Jurkat, Clone E6-1 (cell line): ENCODE measurements at regions not wholly inside any gene's neighbourhood (a gene's known extent, or its start where the extent isn't known, plus 50 kb on each side); places are given as distances from the start of the nearest gene placed in this dataset.
"Not testable (repeated sequence)": the region's sequence is repeated elsewhere in the genome, so short reads cannot be mapped to it uniquely, and the experiment has no call there.

ENCODE experiments used
- DNase-seq: peaks from one replicate; pipeline ENCODE4 v3.0.0-alpha.2; 2011; ENCODE audit warnings: low read depth, low spot score
- H3K4me3 ChIP-seq: 2 replicates; pipeline ENCODE4 v1.5.1; 2011; ENCODE audit warnings: mild to moderate bottlenecking, low read length, control low read depth, moderate library complexity

GRCh38 chr13:50283017-50283416, 267.8 kb downstream of the KCNRG start:
- DNase-seq: no peak
- no peak overlapping the region for H3K4me3 ChIP-seq

GRCh38 chr13:50284540-50284939, 269.3 kb downstream of the KCNRG start:
- DNase-seq: no peak
- no peak overlapping the region for H3K4me3 ChIP-seq

DNA sequence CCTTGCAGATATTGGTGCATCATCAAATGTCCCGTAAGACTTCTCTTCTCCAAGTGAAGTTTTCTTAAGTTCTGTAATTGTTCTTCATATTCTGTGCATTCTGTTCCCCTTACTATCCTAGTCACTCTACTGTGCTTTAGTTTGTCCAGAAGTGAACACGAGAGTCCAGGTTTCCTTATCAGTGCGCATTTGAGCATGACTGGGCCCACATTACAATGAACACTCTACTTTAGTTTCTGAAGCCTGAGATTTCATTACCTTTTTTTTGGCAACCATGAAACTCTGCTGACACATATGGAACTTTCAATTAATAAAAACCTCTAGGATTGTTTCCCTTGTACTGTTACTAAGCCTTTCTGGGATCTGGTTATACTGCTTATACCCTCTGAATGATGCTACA, 270.0 kb downstream of the KCNRG start:
- DNase-seq: no peak
- no peak overlapping the region for H3K4me3 ChIP-seq

GRCh38 chr13:50286324-50286723, 271.1 kb downstream of the KCNRG start:
- DNase-seq: no peak
- no peak overlapping the region for H3K4me3 ChIP-seq

- no peak for DNase-seq
- no peak overlapping the region for H3K4me3 ChIP-seq
Measured at GRCh38 chr13:50290186-50290585, 274.9 kb downstream of the KCNRG start.

DNA sequence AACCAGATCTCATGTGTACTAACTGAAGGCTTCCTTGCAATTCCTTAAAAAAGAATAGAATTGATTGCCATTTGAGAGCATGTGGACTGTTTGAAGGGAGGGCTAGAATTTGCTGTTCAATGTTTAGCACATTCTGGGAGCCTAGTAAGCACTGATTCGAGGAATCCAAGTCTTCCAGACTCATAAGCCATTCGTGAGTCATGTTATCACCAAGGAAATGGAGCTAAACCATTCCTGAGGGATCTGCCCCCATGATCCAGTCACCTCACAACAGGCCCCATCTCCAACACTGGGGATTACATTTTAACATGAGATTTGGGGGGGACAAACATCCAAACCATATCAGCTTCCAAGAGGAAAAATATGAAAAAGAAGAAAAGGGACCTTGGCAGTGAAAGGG, 276.4 kb downstream of the KCNRG start:
- DNase-seq: no peak
- no peak overlapping the region for H3K4me3 ChIP-seq

GRCh38 chr13:50292081-50292480, 276.8 kb downstream of the KCNRG start:
- no peak overlapping the region for H3K4me3 ChIP-seq
- DNase-seq: no peak

GRCh38 chr13:50294425-50294824, 279.2 kb downstream of the KCNRG start:
- DNase-seq, H3K4me3 ChIP-seq: not testable (repeated sequence)

GRCh38 chr13:50299546-50300249, 284.5 kb downstream of the KCNRG start:
- no peak overlapping the region for H3K4me3 ChIP-seq
- no peak for DNase-seq

GRCh38 chr13:50303963-50304721, 288.9 kb downstream of the KCNRG start:
- no peak for DNase-seq
- no peak overlapping the region for H3K4me3 ChIP-seq

GRCh38 chr13:50306156-50306555, 290.9 kb downstream of the KCNRG start:
- no peak overlapping the region for H3K4me3 ChIP-seq
- no peak for DNase-seq

DNA sequence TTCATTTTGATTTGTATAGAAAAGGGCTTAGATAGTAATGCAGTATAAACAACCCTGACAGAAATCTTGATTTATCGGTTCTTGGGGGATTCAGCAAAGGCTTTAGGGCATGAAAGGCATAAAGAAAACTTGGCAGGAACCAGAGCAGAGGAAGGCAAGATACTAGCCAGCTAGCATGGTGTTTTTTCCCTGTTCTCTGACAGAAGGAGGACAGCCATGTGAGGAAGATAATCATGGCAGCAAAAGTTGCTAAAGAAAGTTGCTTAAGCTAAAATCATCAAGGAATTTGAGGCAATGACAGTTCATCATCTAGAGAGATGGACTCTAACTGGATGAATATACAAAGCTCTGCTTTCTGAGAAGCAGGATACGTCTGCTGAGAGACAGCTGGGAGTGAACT, 294.1 kb downstream of the KCNRG start:
- H3K4me3 ChIP-seq: no peak overlapping the region
- DNase-seq: no peak

GRCh38 chr13:50309882-50310594, 294.8 kb downstream of the KCNRG start:
- H3K4me3 ChIP-seq: peak overlapping the region; percentile 11; the same call in 1 of the 2 replicates
- DNase-seq: peak; percentile 70

DNA sequence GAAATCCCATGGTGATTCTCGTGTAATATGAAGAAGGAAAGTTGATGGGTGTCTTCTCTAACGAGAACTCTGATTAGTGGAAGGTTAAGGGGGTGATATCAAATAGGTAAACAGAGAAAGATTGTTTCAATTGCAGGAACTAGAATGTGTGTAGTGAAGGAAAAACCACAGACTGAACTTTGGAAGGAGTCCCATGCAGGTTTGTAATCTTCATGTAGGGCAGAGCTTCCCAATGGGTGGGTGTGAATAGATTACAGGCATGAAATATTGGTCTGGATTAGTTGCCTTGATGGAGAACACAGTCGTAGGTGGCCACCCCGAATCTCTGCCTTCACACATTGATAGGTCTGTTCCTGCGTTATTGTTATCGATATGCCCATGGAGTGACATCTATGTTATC, 295.5 kb downstream of the KCNRG start:
- no peak overlapping the region for H3K4me3 ChIP-seq
- no peak for DNase-seq

- no peak overlapping the region for H3K4me3 ChIP-seq
- peak; percentile 60 for DNase-seq
Measured at GRCh38 chr13:50318887-50319286, 303.6 kb downstream of the KCNRG start.

GRCh38 chr13:50319635-50320255, 304.5 kb downstream of the KCNRG start:
- H3K4me3 ChIP-seq: no peak overlapping the region
- peak; percentile 94 for DNase-seq

- H3K4me3 ChIP-seq: no peak overlapping the region
- no peak for DNase-seq
Measured at GRCh38 chr13:50320271-50320862, 305.1 kb downstream of the KCNRG start.

DNA sequence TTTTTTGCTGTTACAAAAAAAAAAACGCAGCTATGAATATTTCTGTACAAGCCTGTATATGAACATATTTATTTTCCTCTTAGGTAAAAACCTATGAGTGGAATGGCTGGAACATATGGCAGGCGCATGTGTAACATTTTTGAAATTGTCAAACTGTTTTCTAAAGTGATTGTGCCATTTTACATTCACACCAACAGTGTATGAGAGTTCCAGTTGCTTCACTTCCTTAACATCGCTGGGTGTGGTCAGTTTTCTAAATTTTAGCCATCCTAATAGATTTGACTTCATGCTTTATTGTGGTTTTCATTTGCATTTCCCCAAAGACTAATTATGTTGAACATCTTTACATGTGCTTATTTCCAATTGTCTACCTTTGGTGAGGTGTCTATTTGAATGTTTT, 306.8 kb downstream of the KCNRG start:
- H3K4me3 ChIP-seq: no peak overlapping the region
- no peak for DNase-seq

DNA sequence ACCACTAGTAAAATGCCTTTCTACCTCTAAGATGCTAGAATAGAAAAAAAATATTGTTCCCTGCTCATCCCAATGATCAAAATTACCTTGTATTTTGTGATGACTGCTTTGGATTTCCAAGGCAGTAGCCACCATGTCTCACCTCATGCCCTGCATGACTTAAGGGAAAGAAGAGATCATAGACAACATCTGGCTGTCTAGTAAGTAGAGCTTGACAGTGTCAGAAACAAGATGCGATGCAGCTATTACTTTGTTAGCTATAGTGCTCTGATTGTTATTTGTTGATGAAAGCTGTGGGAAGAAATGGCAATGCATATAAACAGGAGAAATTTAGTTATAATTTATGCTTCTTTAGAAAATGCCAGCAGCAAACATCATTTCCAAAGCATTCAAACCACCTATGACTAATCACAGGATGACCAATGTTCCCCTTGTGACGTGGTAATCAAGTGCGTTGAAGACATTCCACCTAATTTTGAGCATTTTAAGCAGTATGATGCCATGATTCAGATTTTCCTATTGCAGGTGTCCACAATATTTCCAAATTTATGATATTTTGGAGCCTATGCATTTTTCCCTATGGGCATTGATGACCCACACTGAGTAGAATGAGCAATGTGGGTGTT, 308.3 kb downstream of the KCNRG start:
- DNase-seq: no peak

More for the DNA sequence above, 308.3 kb downstream of the KCNRG start:
- no peak overlapping the region for H3K4me3 ChIP-seq
